GM23338 (cell line): ENCODE measurements at regions not wholly inside any gene's neighbourhood (a gene's known extent, or its start where the extent isn't known, plus 50 kb on each side); places are given as distances from the start of the nearest gene placed in this dataset.

Experiments
- CREB1 ChIP-seq: fragments of 250-450 bp; sonication (Bioruptor Pico); IDR thresholded peaks from 2 replicates; pipeline ENCODE4 v1.5.0; 2020; ENCODE audit warnings: low read depth, mild to moderate bottlenecking, moderate library complexity
- CTCF ChIP-seq, 2 experiments: fragments of 200-600 bp in 1 of 2; sonication (generic) in 1 of 2; conservative IDR thresholded peaks; 2 replicates each; pipeline versions ENCODE4 v1.5.1 to v1.6.1; 2016 to 2017; ENCODE audit warnings: antibody characterized with exemption in 2 of 2, low read depth in 2 of 2, mild to moderate bottlenecking in 2 of 2, moderate library complexity in 1 of 2
- EZH2phosphoT487 ChIP-seq: fragments of 200-600 bp; sonication (generic); IDR thresholded peaks from one replicate; pipeline ENCODE4 v1.8.1; 2018; ENCODE audit warnings: antibody characterized with exemption; ENCODE audit not compliant: unreplicated experiment
- NANOG ChIP-seq: IDR thresholded peaks from 2 replicates; pipeline ENCODE4 v1.6.1; 2016; ENCODE audit warnings: antibody characterized with exemption, borderline replicate concordance
- POLR2AphosphoS5 ChIP-seq: IDR thresholded peaks from 2 replicates; pipeline ENCODE4 v1.6.1; 2016; ENCODE audit warnings: antibody characterized with exemption, low read depth
- REST ChIP-seq: IDR thresholded peaks from one replicate; pipeline ENCODE4 v1.6.1; 2018; ENCODE audit warnings: antibody characterized with exemption; ENCODE audit not compliant: unreplicated experiment
- ZNF331 ChIP-seq: fragments of 250-450 bp; sonication (Bioruptor Pico); IDR thresholded peaks from 2 replicates; pipeline ENCODE4 v1.5.0; 2020; ENCODE audit warnings: low read depth, mild to moderate bottlenecking, moderate library complexity

GRCh38 chr2:8547284-8548064, 134.4 kb upstream of the ID2 start:
- TF ChIP-seq CTCF (conservative IDR thresholded peaks at IDR 0.05; ENCODE audit: low read depth in 2 of 2), result no peak
- no peak for TF ChIP-seq ZNF331 (CRISPR knock-in tag)
- no peak for TF ChIP-seq POLR2AphosphoS5
- TF ChIP-seq CREB1 (CRISPR knock-in tag), result no peak
- no peak for TF ChIP-seq REST
- TF ChIP-seq EZH2phosphoT487, result no peak
- TF ChIP-seq NANOG, result no peak
